NCI-H2107 treated with DMSO at 0.1 percent for 48 hours (cell line): ENCODE measurements at regions not wholly inside any gene's neighbourhood (a gene's known extent, or its start where the extent isn't known, plus 50 kb on each side); places are given as distances from the start of the nearest gene placed in this dataset.
"Not testable (repeated sequence)": the region's sequence is repeated elsewhere in the genome, so short reads cannot be mapped to it uniquely, and the experiment has no call there.

Experiments
- DNase-seq: peaks from one replicate; lab custom pipeline; 2025; ENCODE audit not compliant: unreplicated experiment; lab: John Stamatoyannopoulos, UW

GRCh38 chr12:114030451-114030850 lies 64.3 kb upstream of the RBM19 start:
- DNase-seq: peak; percentile 53

DNA sequence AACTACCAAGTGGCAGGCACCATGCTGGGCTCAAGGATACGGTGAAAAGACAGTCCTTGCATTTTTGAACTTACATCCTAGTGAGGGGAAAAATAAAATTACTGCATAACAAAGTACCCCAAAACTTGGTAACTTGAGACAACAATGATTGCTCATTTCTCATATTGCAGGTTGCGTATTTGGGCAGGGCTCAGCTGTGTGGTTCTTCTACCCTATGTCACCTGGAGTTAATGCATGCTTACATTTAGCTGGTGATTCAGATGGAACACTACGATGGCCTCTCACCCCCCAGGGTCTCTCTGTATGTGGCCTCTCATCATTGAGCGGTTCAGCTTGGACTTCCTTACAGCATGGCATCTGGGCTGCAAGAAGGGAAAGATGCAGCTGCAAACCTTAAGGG lies 60.7 kb upstream of the RBM19 start:
- no peak for DNase-seq

GRCh38 chr12:114025935-114026334 lies 59.8 kb upstream of the RBM19 start:
- no peak for DNase-seq

DNA sequence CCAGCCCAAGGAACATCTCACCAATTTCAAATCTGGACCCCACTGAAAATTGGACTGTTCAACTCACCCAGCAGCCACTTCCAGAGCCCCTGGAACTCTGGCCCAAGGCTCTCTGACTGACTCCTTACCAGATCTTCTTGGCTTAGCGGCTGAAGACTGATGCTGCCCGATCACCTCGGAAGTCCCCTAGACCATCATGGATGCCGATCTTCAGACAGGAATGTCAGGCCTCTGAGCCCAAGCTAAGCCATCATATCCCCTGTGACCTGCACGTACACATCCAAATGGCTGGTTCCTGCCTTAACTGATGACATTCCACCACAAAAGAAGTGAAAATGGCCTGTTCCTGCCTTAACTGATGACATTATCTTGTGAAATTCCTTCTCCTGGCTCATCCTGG lies 56.0 kb upstream of the RBM19 start:
- not testable (repeated sequence) for DNase-seq

- DNase-seq: no peak
Observed at GRCh38 chr12:114018669-114019068, 52.5 kb upstream of the RBM19 start.
